ENCODE measurements at regions not wholly inside any gene's neighbourhood (a gene's known extent, or its start where the extent isn't known, plus 50 kb on each side); places are given as distances from the start of the nearest gene placed in this dataset.

DNA sequence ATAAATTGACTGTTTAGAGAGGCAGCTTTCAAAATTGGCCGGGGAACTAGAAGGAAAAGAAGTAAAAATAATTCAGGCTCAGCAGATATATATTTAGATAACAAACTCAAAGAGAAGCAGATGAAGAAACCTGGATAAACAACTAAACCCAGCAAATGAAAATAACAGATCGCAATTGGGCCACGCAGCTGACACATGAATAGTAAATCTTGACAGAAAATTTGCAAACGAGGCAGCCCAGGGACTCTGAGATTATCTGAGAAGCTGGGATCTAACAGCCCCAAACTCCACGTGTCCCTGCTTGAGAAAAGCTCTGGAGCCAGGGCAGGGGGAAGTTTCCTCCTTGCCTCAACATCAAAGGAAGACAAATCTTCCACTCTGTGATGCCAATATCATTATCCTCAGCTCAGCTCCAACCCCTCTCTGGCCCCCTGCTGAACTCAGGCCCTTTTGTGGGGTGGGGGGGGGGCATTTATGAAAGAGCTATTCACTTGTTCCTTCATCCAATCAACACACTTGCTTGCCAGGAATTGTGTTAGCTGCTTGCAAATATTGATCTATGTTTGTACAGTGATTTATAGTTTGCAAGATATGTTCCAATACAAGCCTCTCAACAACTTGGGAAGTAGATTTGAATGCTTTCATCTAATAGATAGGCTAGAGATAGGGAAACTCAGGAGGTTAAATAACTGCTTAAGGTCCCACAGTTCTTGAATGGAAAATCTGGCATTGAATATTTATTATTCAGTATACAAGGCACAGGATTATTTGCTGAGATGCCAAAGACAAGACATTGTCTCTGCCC lies 72.5 kb upstream of the C11orf87 start:
- in situ Hi-C loops (cut with MboI), result no loop called here
- ATAC-seq, result no peak
- H3K4me2 ChIP-seq (ENCODE audit: insufficient read depth, low read length), result no peak overlapping the region
- H3K9ac ChIP-seq (ENCODE audit: insufficient read depth in 1 of 2, low read depth in 2 of 2, low read length in 2 of 2), result no peak overlapping the region
- no peaks in the 10 kb centered on the region for H3K9me1 ChIP-seq (ENCODE audit: control insufficient read depth, insufficient read depth, low read length)
- H3K4me1 ChIP-seq (replicated peaks in 1 of 2; ENCODE audit: control insufficient read depth in 2 of 2, insufficient read depth in 2 of 2, low read length in 2 of 2), result no peaks in the 10 kb centered on the region
- ChIA-PET POLR2A (interaction anchor here (0.6 kb wide), 1 partner anchor 1262 kb away, joined by 3 read pairs; no protein-coding TSS in a partner anchor), CTCF (ENCODE audit: low intra/inter-chr PET ratio) (no interaction called here)
- no TSS peak for BruUV-seq (replicated peaks)
- no peaks in the 10 kb centered on the region for H3K79me2 ChIP-seq (ENCODE audit: control insufficient read depth, insufficient read depth, low read length)
- DNase-seq (ENCODE audit: extremely low read depth in 1 of 4, low spot score in 3 of 4), result no peak
- WGBS (ENCODE audit: insufficient coverage, low coverage, missing lambda C conversion rate), result 0% methylated on average over 5 of the region's 5 CpGs
- no peak for FAIRE-seq
- no peaks in the 10 kb centered on the region for H3K9me3 ChIP-seq (replicated peaks; ENCODE audit: control insufficient read depth, insufficient read depth, low read depth, low read length)
- H3K27me3 ChIP-seq (ENCODE audit: control insufficient read depth in 2 of 2, insufficient read depth in 2 of 2, low read length in 2 of 2), result no peaks in the 10 kb centered on the region
- no peak overlapping the region for H3K27ac ChIP-seq (ENCODE audit: extremely low read depth, low read depth, low read length)
- no peak for TF ChIP-seq POLR3A (IDR thresholded peaks at IDR 0.05; ENCODE audit: borderline replicate concordance, extremely low read depth, insufficient read depth, insufficient read length)
- TF ChIP-seq ID3 (CRISPR knock-in tag; IDR thresholded peaks at IDR 0.05), result no peak
- no peak for TF ChIP-seq ID3 (tag; IDR thresholded peaks at IDR 0.05)
- TF ChIP-seq ZNF354B (CRISPR knock-in tag; IDR thresholded peaks at IDR 0.05), result no peak
- TF ChIP-seq GATAD2B (IDR thresholded peaks at IDR 0.05; ENCODE audit: borderline replicate concordance), result no peak
- no peak for TF ChIP-seq EP300 (IDR thresholded peaks at IDR 0.05; ENCODE audit: low read length)
- no peak for TF ChIP-seq GABPB2 (CRISPR knock-in tag; conservative IDR thresholded peaks at IDR 0.05)
- no peak for TF ChIP-seq MCM7 (IDR thresholded peaks at IDR 0.05)
- no peak for TF ChIP-seq TGIF2 (CRISPR knock-in tag; IDR thresholded peaks at IDR 0.05)
- no peak for TF ChIP-seq ZNF12 (CRISPR knock-in tag; IDR thresholded peaks at IDR 0.05)
- TF ChIP-seq MTF1 (CRISPR knock-in tag; IDR thresholded peaks at IDR 0.05; ENCODE audit: borderline replicate concordance), result no peak
- no peak for TF ChIP-seq ZBTB33 (CRISPR knock-in tag; IDR thresholded peaks at IDR 0.05)
- TF ChIP-seq, protein P1, sequence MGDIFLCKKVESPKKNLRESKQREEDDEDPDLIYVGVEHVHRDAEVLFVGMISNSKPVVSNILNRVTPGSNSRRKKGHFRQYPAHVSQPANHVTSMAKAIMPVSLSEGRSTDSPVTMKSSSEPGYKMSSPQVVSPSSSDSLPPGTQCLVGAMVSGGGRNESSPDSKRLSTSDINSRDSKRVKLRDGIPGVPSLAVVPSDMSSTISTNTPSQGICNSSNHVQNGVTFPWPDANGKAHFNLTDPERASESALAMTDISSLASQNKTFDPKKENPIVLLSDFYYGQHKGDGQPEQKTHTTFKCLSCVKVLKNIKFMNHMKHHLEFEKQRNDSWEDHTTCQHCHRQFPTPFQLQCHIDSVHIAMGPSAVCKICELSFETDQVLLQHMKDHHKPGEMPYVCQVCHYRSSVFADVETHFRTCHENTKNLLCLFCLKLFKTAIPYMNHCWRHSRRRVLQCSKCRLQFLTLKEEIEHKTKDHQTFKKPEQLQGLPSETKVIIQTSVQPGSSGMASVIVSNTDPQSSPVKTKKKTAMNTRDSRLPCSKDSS (IDR thresholded peaks at IDR 0.05; ENCODE audit: low read depth, partially characterized antibody), result no peak
- no peak for TF ChIP-seq THAP7 (CRISPR knock-in tag; IDR thresholded peaks at IDR 0.05)
- TF ChIP-seq HMG20B (CRISPR knock-in tag; IDR thresholded peaks at IDR 0.05), result no peak
- TF ChIP-seq KAT8 (IDR thresholded peaks at IDR 0.05; ENCODE audit: low read depth), result no peak
- TF ChIP-seq ZNF239 (CRISPR knock-in tag; IDR thresholded peaks at IDR 0.05), result no peak
- no peak for TF ChIP-seq SIN3B (IDR thresholded peaks at IDR 0.05; ENCODE audit: low read depth)
- H4K20me1 ChIP-seq (replicated peaks; ENCODE audit: control insufficient read depth, insufficient read depth, low read length), result no peaks in the 10 kb centered on the region
- H3K4me3 ChIP-seq, result no peak overlapping the region
- no peak overlapping the region for H2AFZ ChIP-seq (ENCODE audit: low read depth, low read length)
- no peaks in the 10 kb centered on the region for H3K36me3 ChIP-seq (ENCODE audit: control insufficient read depth, insufficient read depth, low read length)
- intact Hi-C loops (cut with micrococcal nuclease), result no loop called here
